T-cell (primary cell): ENCODE measurements at regions not wholly inside any gene's neighbourhood (a gene's known extent, or its start where the extent isn't known, plus 50 kb on each side); places are given as distances from the start of the nearest gene placed in this dataset.

Experiments used
- ATAC-seq, 4 experiments: fragments of 200-7000 bp in 3 of 4; fragments of 150-1000 bp in 1 of 4; cut with Tn5 transposase; replicated peaks in 1 of 4; 1 replicate in 3 of 4; 2 replicates in 1 of 4; pipeline ENCODE4 v1.10.0; 2021; ENCODE audit warnings: moderate library complexity in 3 of 4, mild to moderate bottlenecking in 2 of 4, moderate number of reproducible peaks in 1 of 4
- CTCF ChIA-PET, 2 donors: fragments of 300-600 bp; sonication (Branson Sonifier 250); formaldehyde crosslinking; loops; one replicate each; lab custom pipeline; 2022; ENCODE audit warnings: antibody characterized with exemption in 2 of 2; lab: Charles Lee
- POLR2A ChIA-PET, 2 donors: fragments of 300-600 bp; sonication (Branson Sonifier 250); formaldehyde crosslinking; loops; one replicate each; lab custom pipeline; 2022; ENCODE audit warnings: antibody characterized with exemption in 2 of 2; lab: Charles Lee
- DNase-seq, 35 experiments: peaks; one replicate each; pipeline versions ENCODE4 v3.0.0 to v3.0.0-alpha.2; 2013 to 2023
- H3K27ac ChIP-seq: one replicate; pipeline ENCODE4 v1.5.1; 2013; ENCODE audit warnings: low read length
- H3K27me3 ChIP-seq, 2 experiments: replicated peaks in 1 of 2; 1 replicate in 1 of 2; 2 replicates in 1 of 2; pipeline versions ENCODE4 v1.6.1 to v1.7.0; 2013; ENCODE audit warnings: low read length in 1 of 2, mixed read lengths in 1 of 2; ENCODE audit not compliant: control insufficient read depth in 2 of 2, insufficient read depth in 2 of 2; ENCODE audit errors: extremely low read depth in 1 of 2
- H3K36me3 ChIP-seq, 2 donors: 1 replicate in 1 of 2; 2 replicates in 1 of 2; pipeline versions ENCODE4 v1.6.1 to v1.7.0; 2013; ENCODE audit warnings: low read length in 1 of 2; ENCODE audit not compliant: control insufficient read depth in 2 of 2, insufficient read depth in 1 of 2; ENCODE audit errors: extremely low read depth in 1 of 2
- H3K4me1 ChIP-seq, 2 experiments: 1 replicate in 1 of 2; 2 replicates in 1 of 2; pipeline versions ENCODE4 v1.6.1 to v1.7.0; 2013; ENCODE audit warnings: low read length in 2 of 2, mixed read lengths in 1 of 2; ENCODE audit not compliant: insufficient read depth in 2 of 2, control insufficient read depth in 1 of 2; ENCODE audit errors: extremely low read depth in 1 of 2
- H3K4me3 ChIP-seq, 2 donors: 1 replicate in 1 of 2; 2 replicates in 1 of 2; pipeline versions ENCODE4 v1.5.1 to v1.7.0; 2013; ENCODE audit warnings: mild to moderate bottlenecking in 2 of 2, low read length in 1 of 2, moderate library complexity in 1 of 2; ENCODE audit not compliant: control insufficient read depth in 1 of 2; ENCODE audit errors: extremely low read depth in 1 of 2
- H3K9me3 ChIP-seq: 2 replicates; pipeline ENCODE4 v1.7.0; 2013
- H3K27ac Mint-ChIP-seq, 2 donors: one replicate each; pipeline ENCODE4 v1.8.0; 2020 to 2021; ENCODE audit warnings: mild to moderate bottlenecking in 2 of 2, mixed read lengths in 2 of 2
- H3K27me3 Mint-ChIP-seq, 2 donors: one replicate each; pipeline ENCODE4 v1.8.0; 2021 to 2022; ENCODE audit warnings: mixed read lengths in 2 of 2
- H3K36me3 Mint-ChIP-seq: one replicate; pipeline ENCODE4 v1.8.0; 2021; ENCODE audit warnings: mixed read lengths
- H3K4me1 Mint-ChIP-seq, 3 donors: one replicate each; pipeline ENCODE4 v1.8.0; 2020 to 2022; ENCODE audit warnings: mixed read lengths in 3 of 3, mild to moderate bottlenecking in 1 of 3
- H3K4me3 Mint-ChIP-seq, 3 donors: one replicate each; pipeline ENCODE4 v1.8.0; 2020 to 2022; ENCODE audit warnings: mild to moderate bottlenecking in 3 of 3, mixed read lengths in 3 of 3, moderate library complexity in 3 of 3
- H3K9me3 Mint-ChIP-seq, 3 donors: one replicate each; pipeline ENCODE4 v1.8.0; 2020 to 2022; ENCODE audit warnings: mixed read lengths in 3 of 3
- WGBS: methylation state at CpG from one replicate; pipeline ENCODE4 v1.1.5; 2013; ENCODE audit warnings: missing lambda C conversion rate; ENCODE audit not compliant: insufficient coverage; 5-methylcytosine and 5-hydroxymethylcytosine counted together

- Mint-ChIP-seq H3K4me3 (no peak overlapping the region), H3K4me1 (no peaks in the 10 kb centered on the region), H3K9me3 (no peaks in the 10 kb centered on the region), H3K36me3 (no peaks in the 10 kb centered on the region), H3K27me3 (peaks cover 8 to 11% of the 10 kb centered on the region in 2 donors), H3K27ac (no peak overlapping the region)
- CTCF ChIA-PET = interaction anchor here (0.6 to 1.1 kb wide), 2 partner anchors 22 to 1850 kb away, joined by 3 read pairs; no protein-coding TSS in a partner anchor
- H3K9me3 ChIP-seq = no peaks in the 10 kb centered on the region
- H3K4me1 ChIP-seq = no peaks in the 10 kb centered on the region
- ATAC-seq (no peak), DNase-seq (no peak)
- H3K4me3 ChIP-seq = no peak overlapping the region
- no peak overlapping the region for H3K27ac ChIP-seq
- H3K36me3 ChIP-seq = no peaks in the 10 kb centered on the region
- H3K27me3 ChIP-seq = no peaks in the 10 kb centered on the region
- no CpG with 5 or more reads among the region's 3 CpGs for WGBS
- POLR2A ChIA-PET = no interaction called here
Observed at GRCh38 chr14:34300330-34300729, 161.7 kb downstream of the SPTSSA start.

GRCh38 chr14:34299360-34299759 lies 162.7 kb downstream of the SPTSSA start:
- no peak overlapping the region for H3K27ac Mint-ChIP-seq
- H3K4me3 Mint-ChIP-seq = no peak overlapping the region
- Histone ChIP-seq H3K9me3 (no peaks in the 10 kb centered on the region), H3K4me3 (no peak overlapping the region), H3K4me1 (no peaks in the 10 kb centered on the region), H3K36me3 (no peaks in the 10 kb centered on the region), H3K27ac (no peak overlapping the region), H3K27me3 (no peaks in the 10 kb centered on the region)
- CTCF ChIA-PET = no interaction called here
- H3K36me3 Mint-ChIP-seq = no peaks in the 10 kb centered on the region
- H3K27me3 Mint-ChIP-seq = peaks cover 4 to 7% of the 10 kb centered on the region in 2 donors
- DNase-seq (no peak), ATAC-seq (no peak)
- no peaks in the 10 kb centered on the region for H3K4me1 Mint-ChIP-seq
- WGBS = 94% methylated on average over 2 of the region's 3 CpGs
- no peaks in the 10 kb centered on the region for H3K9me3 Mint-ChIP-seq
- POLR2A ChIA-PET = no interaction called here

- Mint-ChIP-seq H3K36me3 (no peaks in the 10 kb centered on the region), H3K27ac (no peak overlapping the region), H3K4me1 (no peaks in the 10 kb centered on the region), H3K4me3 (no peak overlapping the region), H3K9me3 (no peaks in the 10 kb centered on the region), H3K27me3 (peaks cover 9% of the 10 kb centered on the region in 2 donors)
- Histone ChIP-seq H3K27me3 (no peaks in the 10 kb centered on the region), H3K36me3 (no peaks in the 10 kb centered on the region), H3K4me3 (no peak overlapping the region), H3K27ac (no peak overlapping the region), H3K4me1 (no peaks in the 10 kb centered on the region), H3K9me3 (no peaks in the 10 kb centered on the region)
- WGBS = 67% methylated on average over 1 of the region's 6 CpGs
- DNase-seq (no peak), ATAC-seq (no peak)
- POLR2A ChIA-PET = no interaction called here
- CTCF ChIA-PET = no interaction called here
Observed at GRCh38 chr14:34297786-34298520, 164.1 kb downstream of the SPTSSA start.

- Mint-ChIP-seq H3K27me3 (no peaks in the 10 kb centered on the region), H3K36me3 (no peaks in the 10 kb centered on the region), H3K27ac (no peak overlapping the region), H3K4me3 (no peak overlapping the region), H3K9me3 (peaks cover 0 to 4% (median 0%) of the 10 kb centered on the region in 3 donors), H3K4me1 (no peaks in the 10 kb centered on the region)
- Histone ChIP-seq H3K9me3 (no peaks in the 10 kb centered on the region), H3K27me3 (no peaks in the 10 kb centered on the region), H3K36me3 (no peaks in the 10 kb centered on the region), H3K4me3 (no peak overlapping the region), H3K4me1 (no peaks in the 10 kb centered on the region), H3K27ac (no peak overlapping the region)
- ChIA-PET POLR2A (no interaction called here), CTCF (no interaction called here)
- DNase-seq = no peak
- ATAC-seq = no peak
Observed at GRCh38 chr14:34283590-34283989, 178.4 kb downstream of the SPTSSA start.

GRCh38 chr14:34277191-34277590 lies 184.8 kb downstream of the SPTSSA start:
- no peak overlapping the region for H3K27ac Mint-ChIP-seq

GRCh38 chr14:34275530-34275929 lies 186.5 kb downstream of the SPTSSA start:
- ChIA-PET CTCF (no interaction called here), POLR2A (no interaction called here)
- H3K4me3 Mint-ChIP-seq = no peak overlapping the region
- Histone ChIP-seq H3K4me3 (no peak overlapping the region), H3K4me1 (no peaks in the 10 kb centered on the region), H3K27me3 (peaks cover 0 to 2% of the 10 kb centered on the region in 2 experiments), H3K9me3 (no peaks in the 10 kb centered on the region), H3K36me3 (no peaks in the 10 kb centered on the region), H3K27ac (no peak overlapping the region)
- H3K27me3 Mint-ChIP-seq = peaks cover 2 to 7% of the 10 kb centered on the region in 2 donors
- ATAC-seq (no peak), DNase-seq (no peak)
- WGBS = no CpG with 5 or more reads among the region's 1 CpG
- H3K36me3 Mint-ChIP-seq = no peaks in the 10 kb centered on the region
- H3K9me3 Mint-ChIP-seq = peaks cover 0 to 2% (median 0%) of the 10 kb centered on the region in 3 donors
- no peaks in the 10 kb centered on the region for H3K4me1 Mint-ChIP-seq
- H3K27ac Mint-ChIP-seq = no peak overlapping the region

More at GRCh38 chr14:34277191-34277590, 184.8 kb downstream of the SPTSSA start:
- H3K4me1 ChIP-seq = no peaks in the 10 kb centered on the region
- H3K9me3 ChIP-seq = no peaks in the 10 kb centered on the region
- H3K27ac ChIP-seq = no peak overlapping the region
- ATAC-seq (no peak), DNase-seq (no peak)
- no peak overlapping the region for H3K4me3 ChIP-seq
- H3K4me1 Mint-ChIP-seq = no peaks in the 10 kb centered on the region
- ChIA-PET POLR2A (interaction anchor here in 1 of 2 donors (0.6 kb wide), 1 partner anchor 358 kb away, joined by 9 read pairs; no protein-coding TSS in a partner anchor), CTCF (no interaction called here)
- H3K9me3 Mint-ChIP-seq = peaks cover 0 to 4% (median 0%) of the 10 kb centered on the region in 3 donors
- H3K27me3 Mint-ChIP-seq = no peaks in the 10 kb centered on the region
- H3K4me3 Mint-ChIP-seq = no peak overlapping the region
- H3K36me3 ChIP-seq = no peaks in the 10 kb centered on the region
- H3K36me3 Mint-ChIP-seq = no peaks in the 10 kb centered on the region
- peaks cover 0 to 2% of the 10 kb centered on the region in 2 experiments for H3K27me3 ChIP-seq
